Stomach (tissue), 4 donors: ENCODE measurements at regions not wholly inside any gene's neighbourhood (a gene's known extent, or its start where the extent isn't known, plus 50 kb on each side); places are given as distances from the start of the nearest gene placed in this dataset.

Source experiments
- CTCF ChIP-seq, 7 experiments: fragments of 450-650 bp in 4 of 7; fragments of 200-600 bp in 3 of 7; sonication (generic) in 3 of 7; IDR thresholded peaks; one replicate each; pipeline ENCODE4 v1.5.1; 2016 to 2019; ENCODE audit warnings: antibody characterized with exemption in 7 of 7, control low read depth in 2 of 7, mild to moderate bottlenecking in 1 of 7
- POLR2A ChIP-seq, 4 donors: fragments of 450-650 bp; IDR thresholded peaks; one replicate each; pipeline ENCODE4 v1.6.1; 2016; ENCODE audit warnings: antibody characterized with exemption in 4 of 4, control low read depth in 2 of 4, mild to moderate bottlenecking in 1 of 4, moderate library complexity in 1 of 4
- POLR2AphosphoS5 ChIP-seq, 3 donors: sonication (generic); formaldehyde crosslinking; IDR thresholded peaks; one replicate each; pipeline ENCODE4 v1.6.1; 2016; ENCODE audit warnings: antibody characterized with exemption in 3 of 3

- TF ChIP-seq CTCF (IDR thresholded peaks at IDR 0.05) = no peak
- TF ChIP-seq POLR2A (IDR thresholded peaks at IDR 0.05) = no peak
- TF ChIP-seq POLR2AphosphoS5 (IDR thresholded peaks at IDR 0.05) = no peak
Measured at GRCh38 chr13:104416973-104417372, 1350.8 kb upstream of the SLC10A2 start.
